GM18907 (cell line): ENCODE measurements at regions not wholly inside any gene's neighbourhood (a gene's known extent, or its start where the extent isn't known, plus 50 kb on each side); places are given as distances from the start of the nearest gene placed in this dataset.

Experiments used
- ATAC-seq: cut with Tn5 transposase; IDR thresholded peaks from one replicate; pipeline ENCODE4 v1.9.1; 2021; ENCODE audit warnings: mild to moderate bottlenecking, moderate library complexity; ENCODE audit not compliant: unreplicated experiment

GRCh38 chr2:12502759-12503158, 214.0 kb upstream of the TRIB2 start:
- ATAC-seq, result no peak

- ATAC-seq, result peak; percentile 34
These were observed 212.3 kb upstream of the TRIB2 start for GRCh38 chr2:12504443-12504842.

- ATAC-seq, result peak; percentile 1
These were observed 209.9 kb upstream of the TRIB2 start for GRCh38 chr2:12506846-12507245.

- ATAC-seq, result peak; percentile 95
These were observed 209.4 kb upstream of the TRIB2 start for GRCh38 chr2:12507295-12507694.

GRCh38 chr2:12510070-12510469, 206.7 kb upstream of the TRIB2 start:
- no peak for ATAC-seq

GRCh38 chr2:12513339-12513738, 203.4 kb upstream of the TRIB2 start:
- no peak for ATAC-seq

GRCh38 chr2:12514168-12514567, 202.6 kb upstream of the TRIB2 start:
- ATAC-seq, result no peak

- ATAC-seq, result no peak
These were observed 201.9 kb upstream of the TRIB2 start for GRCh38 chr2:12514631-12515437.

GRCh38 chr2:12515871-12516270, 200.9 kb upstream of the TRIB2 start:
- ATAC-seq, result no peak

GRCh38 chr2:12533337-12534005, 183.3 kb upstream of the TRIB2 start:
- no peak for ATAC-seq

- ATAC-seq, result no peak
These were observed 182.0 kb upstream of the TRIB2 start for GRCh38 chr2:12534646-12535263.

GRCh38 chr2:12536976-12537375, 179.8 kb upstream of the TRIB2 start:
- no peak for ATAC-seq

GRCh38 chr2:12538138-12538694, 178.5 kb upstream of the TRIB2 start:
- no peak for ATAC-seq

- no peak for ATAC-seq
These were observed 177.4 kb upstream of the TRIB2 start for GRCh38 chr2:12539336-12539735.

GRCh38 chr2:12539776-12540562, 176.8 kb upstream of the TRIB2 start:
- ATAC-seq, result no peak

- no peak for ATAC-seq
These were observed 173.4 kb upstream of the TRIB2 start for GRCh38 chr2:12543076-12543977.

GRCh38 chr2:12543978-12544558, 172.7 kb upstream of the TRIB2 start:
- ATAC-seq, result peak; percentile 85

GRCh38 chr2:12547566-12548170, 169.1 kb upstream of the TRIB2 start:
- no peak for ATAC-seq

- ATAC-seq, result no peak
These were observed 167.8 kb upstream of the TRIB2 start for GRCh38 chr2:12548906-12549305.
